ENCODE measurements at regions not wholly inside any gene's neighbourhood (a gene's known extent, or its start where the extent isn't known, plus 50 kb on each side); places are given as distances from the start of the nearest gene placed in this dataset.

GRCh38 chr10:105506262-105506661 lies 865.2 kb downstream of the SORCS3 start:
- H3K4me3 ChIP-seq = no peak overlapping the region
- H3K9me3 ChIP-seq = no peaks in the 10 kb centered on the region
- 88% methylated on average over 5 of the region's 5 CpGs for WGBS
- no peaks in the 10 kb centered on the region for H3K4me1 ChIP-seq
- H3K36me3 ChIP-seq = no peaks in the 10 kb centered on the region
- DNase-seq (ENCODE audit: low spot score in 2 of 2) = no peak
- no peak overlapping the region for H3K27ac ChIP-seq
- H3K27me3 ChIP-seq = no peaks in the 10 kb centered on the region
- TF ChIP-seq, protein P1, sequence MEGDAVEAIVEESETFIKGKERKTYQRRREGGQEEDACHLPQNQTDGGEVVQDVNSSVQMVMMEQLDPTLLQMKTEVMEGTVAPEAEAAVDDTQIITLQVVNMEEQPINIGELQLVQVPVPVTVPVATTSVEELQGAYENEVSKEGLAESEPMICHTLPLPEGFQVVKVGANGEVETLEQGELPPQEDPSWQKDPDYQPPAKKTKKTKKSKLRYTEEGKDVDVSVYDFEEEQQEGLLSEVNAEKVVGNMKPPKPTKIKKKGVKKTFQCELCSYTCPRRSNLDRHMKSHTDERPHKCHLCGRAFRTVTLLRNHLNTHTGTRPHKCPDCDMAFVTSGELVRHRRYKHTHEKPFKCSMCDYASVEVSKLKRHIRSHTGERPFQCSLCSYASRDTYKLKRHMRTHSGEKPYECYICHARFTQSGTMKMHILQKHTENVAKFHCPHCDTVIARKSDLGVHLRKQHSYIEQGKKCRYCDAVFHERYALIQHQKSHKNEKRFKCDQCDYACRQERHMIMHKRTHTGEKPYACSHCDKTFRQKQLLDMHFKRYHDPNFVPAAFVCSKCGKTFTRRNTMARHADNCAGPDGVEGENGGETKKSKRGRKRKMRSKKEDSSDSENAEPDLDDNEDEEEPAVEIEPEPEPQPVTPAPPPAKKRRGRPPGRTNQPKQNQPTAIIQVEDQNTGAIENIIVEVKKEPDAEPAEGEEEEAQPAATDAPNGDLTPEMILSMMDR (IDR thresholded peaks at IDR 0.05) = no peak
- TF ChIP-seq POLR2AphosphoS5 (IDR thresholded peaks at IDR 0.05) = no peak
- no peak for TF ChIP-seq POLR2A (IDR thresholded peaks at IDR 0.05)
- no peak for TF ChIP-seq EP300 (IDR thresholded peaks at IDR 0.05)

- Histone ChIP-seq H3K9me3 (no peaks in the 10 kb centered on the region), H3K36me3 (no peaks in the 10 kb centered on the region), H3K27me3 (no peaks in the 10 kb centered on the region), H3K4me1 (no peaks in the 10 kb centered on the region), H3K27ac (no peak overlapping the region), H3K4me3 (no peak overlapping the region)
- no peak for DNase-seq (ENCODE audit: low spot score in 2 of 2)
- TF ChIP-seq EP300 (IDR thresholded peaks at IDR 0.05) (no peak), POLR2AphosphoS5 (IDR thresholded peaks at IDR 0.05) (no peak), POLR2A (IDR thresholded peaks at IDR 0.05) (no peak)
- TF ChIP-seq, protein P1 (IDR thresholded peaks at IDR 0.05) = no peak
These were observed 862.6 kb downstream of the SORCS3 start for GRCh38 chr10:105503714-105504113.

- Histone ChIP-seq H3K36me3 (no peaks in the 10 kb centered on the region), H3K4me1 (no peaks in the 10 kb centered on the region)
These were observed 861.0 kb downstream of the SORCS3 start for GRCh38 chr10:105502058-105502457.

GRCh38 chr10:105494944-105495343 lies 853.9 kb downstream of the SORCS3 start:
- TF ChIP-seq POLR2AphosphoS5 (IDR thresholded peaks at IDR 0.05) = no peak
- 95% methylated on average over 4 of the region's 4 CpGs for WGBS

More at GRCh38 chr10:105502058-105502457, 861.0 kb downstream of the SORCS3 start:
- WGBS = 28% methylated on average over 3 of the region's 3 CpGs
- no peaks in the 10 kb centered on the region for H3K27me3 ChIP-seq
- H3K9me3 ChIP-seq = no peaks in the 10 kb centered on the region
- no peak overlapping the region for H3K27ac ChIP-seq
- H3K4me3 ChIP-seq = no peak overlapping the region
- TF ChIP-seq POLR2A (IDR thresholded peaks at IDR 0.05) (no peak), POLR2AphosphoS5 (IDR thresholded peaks at IDR 0.05) (no peak), EP300 (IDR thresholded peaks at IDR 0.05) (no peak)
- TF ChIP-seq, protein P1 (IDR thresholded peaks at IDR 0.05) = no peak
- DNase-seq (ENCODE audit: low spot score in 2 of 2) = no peak

GRCh38 chr10:105494303-105494702 lies 853.2 kb downstream of the SORCS3 start:
- H3K36me3 ChIP-seq = no peaks in the 10 kb centered on the region
- no peaks in the 10 kb centered on the region for H3K9me3 ChIP-seq
- no peak for DNase-seq (ENCODE audit: low spot score in 2 of 2)
- no peak overlapping the region for H3K27ac ChIP-seq
- H3K4me3 ChIP-seq = no peak overlapping the region
- TF ChIP-seq POLR2AphosphoS5 (IDR thresholded peaks at IDR 0.05) (no peak), POLR2A (IDR thresholded peaks at IDR 0.05) (no peak), EP300 (IDR thresholded peaks at IDR 0.05) (no peak)
- TF ChIP-seq, protein P1 (IDR thresholded peaks at IDR 0.05) = no peak
- H3K4me1 ChIP-seq = no peaks in the 10 kb centered on the region
- no peaks in the 10 kb centered on the region for H3K27me3 ChIP-seq
- WGBS = 71% methylated on average over 2 of the region's 2 CpGs

More at GRCh38 chr10:105494944-105495343, 853.9 kb downstream of the SORCS3 start:
- Histone ChIP-seq H3K27ac (no peak overlapping the region), H3K4me1 (no peaks in the 10 kb centered on the region), H3K27me3 (no peaks in the 10 kb centered on the region), H3K4me3 (no peak overlapping the region), H3K9me3 (no peaks in the 10 kb centered on the region), H3K36me3 (no peaks in the 10 kb centered on the region)
- no peak for DNase-seq (ENCODE audit: low spot score in 2 of 2)

- no peaks in the 10 kb centered on the region for H3K27me3 ChIP-seq
- no peaks in the 10 kb centered on the region for H3K9me3 ChIP-seq
- 14% methylated on average over 4 of the region's 4 CpGs for WGBS
- no peak overlapping the region for H3K27ac ChIP-seq
- H3K4me3 ChIP-seq = no peak overlapping the region
- H3K36me3 ChIP-seq = no peaks in the 10 kb centered on the region
- DNase-seq (ENCODE audit: low spot score in 2 of 2) = no peak
- TF ChIP-seq POLR2A (IDR thresholded peaks at IDR 0.05) (no peak), POLR2AphosphoS5 (IDR thresholded peaks at IDR 0.05) (no peak), EP300 (IDR thresholded peaks at IDR 0.05) (no peak)
- TF ChIP-seq, protein P1 (IDR thresholded peaks at IDR 0.05) = no peak
- no peaks in the 10 kb centered on the region for H3K4me1 ChIP-seq
These were observed 832.1 kb downstream of the SORCS3 start for GRCh38 chr10:105473170-105473569.

All from suprapubic skin (tissue), 4 donors.